OCI-LY3 (cell line): ENCODE measurements at regions not wholly inside any gene's neighbourhood (a gene's known extent, or its start where the extent isn't known, plus 50 kb on each side); places are given as distances from the start of the nearest gene placed in this dataset.

ENCODE experiments used
- CTCF ChIP-seq: fragments of 200-600, 300-600 bp; sonication (generic); IDR thresholded peaks from 2 replicates; pipeline ENCODE4 v1.5.1; 2014; ENCODE audit warnings: antibody characterized with exemption, low read length, low read depth
- EZH2phosphoT487 ChIP-seq: fragments of 200-600 bp; shearing (Covaris generic); IDR thresholded peaks from 2 replicates; pipeline ENCODE4 v1.6.1; 2018; ENCODE audit warnings: antibody characterized with exemption, mixed run types, low read depth

- TF ChIP-seq CTCF: no peak
- TF ChIP-seq EZH2phosphoT487: no peak
These were observed 78.5 kb downstream of the RHOB start for GRCh38 chr2:20525041-20526035.
